ENCODE measurements at regions not wholly inside any gene's neighbourhood (a gene's known extent, or its start where the extent isn't known, plus 50 kb on each side); places are given as distances from the start of the nearest gene placed in this dataset.

GRCh38 chr10:3016016-3016415 lies 51.3 kb upstream of the PFKP start:
- 63 to 82% (median 77%) methylated on average over 7 of the region's 7 CpGs for WGBS, 5 donors
- H3K9me3 ChIP-seq: peaks cover 0 to 11% (median 0%) of the 10 kb centered on the region in 8 donors
- no peak overlapping the region for H3K27ac ChIP-seq
- intact Hi-C loops (cut with DNase I; ENCODE audit: low total_unique reads): no loop called here
- H3K4me3 ChIP-seq: no peak overlapping the region
- DNase-seq: no peak
- no peaks in the 10 kb centered on the region for H3K4me1 ChIP-seq
- TF ChIP-seq POLR2A (IDR thresholded peaks at IDR 0.05) (no peak), CTCF (IDR thresholded peaks at IDR 0.05 in 8 of 11, conservative IDR thresholded peaks at IDR 0.05 in 3 of 11) (no peak), POLR2AphosphoS5 (IDR thresholded peaks at IDR 0.05) (no peak)
- H3K27me3 ChIP-seq (replicated peaks in 1 of 7): peaks cover 0 to 53% (median 0%) of the 10 kb centered on the region in 7 donors
- H3K36me3 ChIP-seq: no peaks in the 10 kb centered on the region

GRCh38 chr10:3014968-3015367 lies 52.4 kb upstream of the PFKP start:
- Histone ChIP-seq H3K27ac (no peak overlapping the region), H3K27me3 (replicated peaks in 1 of 7) (peaks cover 0 to 52% (median 0%) of the 10 kb centered on the region in 7 donors), H3K9me3 (peaks cover 0 to 11% (median 0%) of the 10 kb centered on the region in 8 donors), H3K4me1 (no peaks in the 10 kb centered on the region), H3K36me3 (no peaks in the 10 kb centered on the region), H3K4me3 (no peak overlapping the region)
- WGBS, 5 donors: 73 to 86% (median 82%) methylated on average over 9 of the region's 9 CpGs
- TF ChIP-seq CTCF (IDR thresholded peaks at IDR 0.05 in 8 of 11, conservative IDR thresholded peaks at IDR 0.05 in 3 of 11): no peak
- no peak for TF ChIP-seq POLR2A (IDR thresholded peaks at IDR 0.05)
- TF ChIP-seq POLR2AphosphoS5 (IDR thresholded peaks at IDR 0.05): no peak
- intact Hi-C loops (cut with DNase I; ENCODE audit: low total_unique reads): no loop called here
- DNase-seq: no peak

GRCh38 chr10:3012223-3012622 lies 55.1 kb upstream of the PFKP start:
- peaks cover 0 to 13% (median 3%) of the 10 kb centered on the region in 6 donors for H3K4me1 ChIP-seq
- no peak for TF ChIP-seq POLR2AphosphoS5 (IDR thresholded peaks at IDR 0.05)
- no peak for TF ChIP-seq CTCF (IDR thresholded peaks at IDR 0.05 in 8 of 11, conservative IDR thresholded peaks at IDR 0.05 in 3 of 11)
- no peak for TF ChIP-seq POLR2A (IDR thresholded peaks at IDR 0.05)
- no peak for DNase-seq
- WGBS, 5 donors: 76 to 87% (median 83%) methylated on average over 5 of the region's 5 CpGs
- H3K4me3 ChIP-seq: no peak overlapping the region
- H3K27me3 ChIP-seq (replicated peaks in 1 of 7): peaks cover 0 to 75% (median 0%) of the 10 kb centered on the region in 7 donors
- intact Hi-C loops (cut with DNase I; ENCODE audit: low total_unique reads): no loop called here
- H3K27ac ChIP-seq: no peak overlapping the region
- H3K36me3 ChIP-seq: no peaks in the 10 kb centered on the region
- H3K9me3 ChIP-seq: peaks cover 0 to 9% (median 0%) of the 10 kb centered on the region in 8 donors

- Histone ChIP-seq H3K4me1 (peaks cover 0 to 13% (median 3%) of the 10 kb centered on the region in 6 donors), H3K27ac (no peak overlapping the region), H3K27me3 (replicated peaks in 1 of 7) (peaks cover 0 to 75% (median 0%) of the 10 kb centered on the region in 7 donors), H3K36me3 (no peaks in the 10 kb centered on the region), H3K9me3 (peaks cover 0 to 9% (median 0%) of the 10 kb centered on the region in 8 donors), H3K4me3 (no peak overlapping the region)
- WGBS, 5 donors: 62 to 76% (median 68%) methylated on average over 10 of the region's 10 CpGs
- DNase-seq: no peak
- TF ChIP-seq POLR2AphosphoS5 (IDR thresholded peaks at IDR 0.05): no peak
- TF ChIP-seq POLR2A (IDR thresholded peaks at IDR 0.05): no peak
- no peak for TF ChIP-seq CTCF (IDR thresholded peaks at IDR 0.05 in 8 of 11, conservative IDR thresholded peaks at IDR 0.05 in 3 of 11)
- intact Hi-C loops (cut with DNase I; ENCODE audit: low total_unique reads): no loop called here
Observed at GRCh38 chr10:3010816-3011460, 56.4 kb upstream of the PFKP start.

Measured in spleen (tissue), 11 donors.